HG02759 (cell line): ENCODE measurements at regions not wholly inside any gene's neighbourhood (a gene's known extent, or its start where the extent isn't known, plus 50 kb on each side); places are given as distances from the start of the nearest gene placed in this dataset.

Source experiments
- ATAC-seq: cut with Tn5 transposase; IDR thresholded peaks from one replicate; pipeline ENCODE4 v1.9.1; 2021; ENCODE audit warnings: mild to moderate bottlenecking, moderate library complexity; ENCODE audit not compliant: unreplicated experiment

GRCh38 chr6:102387326-102388033 lies 994.0 kb downstream of the GRIK2 start:
- ATAC-seq = no peak

GRCh38 chr6:102381203-102381602 lies 987.7 kb downstream of the GRIK2 start:
- ATAC-seq = no peak

GRCh38 chr6:102356170-102356569 lies 962.7 kb downstream of the GRIK2 start:
- ATAC-seq = no peak

DNA sequence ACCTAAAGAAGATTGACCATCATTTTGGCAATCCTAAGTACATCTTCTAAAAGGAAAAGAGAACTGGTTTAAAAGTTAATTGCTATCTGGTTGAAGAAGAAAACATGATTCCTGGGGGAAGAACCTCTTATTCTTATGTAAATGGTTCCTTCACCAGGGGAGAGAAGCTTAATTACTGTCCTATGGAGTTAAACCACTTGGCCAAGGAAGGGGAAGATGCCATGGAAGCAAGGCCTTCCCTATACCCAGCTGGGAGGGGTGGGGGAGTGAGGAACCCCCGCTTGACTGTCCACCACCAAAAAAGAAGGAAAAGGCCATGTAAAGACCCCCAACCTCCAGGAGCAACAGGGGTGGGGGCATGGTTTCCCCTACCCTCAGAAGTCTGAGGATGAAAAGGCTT lies 962.1 kb downstream of the GRIK2 start:
- no peak for ATAC-seq

- ATAC-seq = no peak
Observed at GRCh38 chr6:102352552-102352951, 959.0 kb downstream of the GRIK2 start.

- no peak for ATAC-seq
Observed at GRCh38 chr6:102344769-102345168, 951.3 kb downstream of the GRIK2 start.

DNA sequence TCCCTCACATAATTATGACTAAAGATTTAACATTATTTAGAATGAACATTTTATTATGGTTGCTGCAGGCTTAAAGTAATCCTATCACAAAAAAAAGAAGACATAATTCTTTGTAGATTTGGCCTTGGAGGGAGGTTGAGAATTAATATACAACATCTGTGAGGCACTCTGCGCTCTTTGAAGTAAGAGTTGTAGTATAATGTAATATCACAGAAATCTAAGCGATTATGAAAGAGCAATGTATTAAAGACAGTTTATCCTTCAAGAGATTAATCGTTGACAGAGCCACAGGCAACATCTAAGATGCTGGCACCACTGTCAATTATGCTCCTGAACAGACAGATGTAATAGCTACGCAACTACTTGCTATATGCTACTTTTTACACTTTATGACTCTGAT lies 946.8 kb downstream of the GRIK2 start:
- ATAC-seq = no peak

- ATAC-seq = no peak
Observed at GRCh38 chr6:102333736-102334135, 940.2 kb downstream of the GRIK2 start.

DNA sequence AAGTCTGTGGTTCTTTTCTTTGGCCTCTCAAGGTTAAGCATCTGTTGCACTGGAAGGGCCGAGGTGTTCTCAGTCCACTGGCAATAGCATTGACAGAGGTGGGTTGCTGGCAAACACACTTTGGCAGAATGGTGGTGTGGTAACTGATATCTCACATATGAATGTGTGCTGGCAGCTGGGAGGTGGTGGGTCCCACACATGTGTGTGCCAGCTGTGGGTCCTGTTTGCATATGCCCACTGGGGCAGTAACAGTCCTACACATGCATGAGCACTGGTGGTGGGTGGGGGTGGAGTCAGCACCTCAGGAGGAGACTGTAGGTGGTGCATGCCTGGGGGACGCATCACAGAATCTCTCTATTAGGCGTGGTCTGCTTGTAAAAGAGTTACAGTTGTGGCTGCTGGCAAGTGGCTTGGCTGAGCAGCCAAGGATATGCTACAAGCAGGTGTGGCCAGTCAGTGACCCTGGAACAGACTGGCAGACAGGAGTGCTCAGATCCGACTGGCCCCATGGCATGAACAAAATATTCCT lies 934.3 kb downstream of the GRIK2 start:
- no peak for ATAC-seq

DNA sequence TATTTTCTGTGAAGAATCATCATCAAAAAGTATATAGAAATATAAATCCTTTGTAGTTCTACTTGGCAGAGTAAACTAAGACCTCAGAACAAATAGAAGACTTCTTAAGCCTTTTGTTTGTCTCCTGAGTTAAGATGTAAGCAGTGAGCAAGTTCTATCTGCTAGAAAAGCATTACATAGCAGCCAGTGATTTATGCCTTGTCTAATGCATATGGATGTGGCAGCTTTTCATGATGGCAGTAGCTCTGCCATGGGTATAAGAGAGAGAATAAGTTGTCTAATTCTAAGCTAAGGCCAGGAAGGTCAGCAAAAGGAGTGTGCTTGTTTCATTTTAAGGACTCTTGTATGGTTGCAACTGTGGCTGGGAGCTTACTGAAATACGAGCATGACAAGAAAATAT lies 920.2 kb downstream of the GRIK2 start:
- no peak for ATAC-seq

DNA sequence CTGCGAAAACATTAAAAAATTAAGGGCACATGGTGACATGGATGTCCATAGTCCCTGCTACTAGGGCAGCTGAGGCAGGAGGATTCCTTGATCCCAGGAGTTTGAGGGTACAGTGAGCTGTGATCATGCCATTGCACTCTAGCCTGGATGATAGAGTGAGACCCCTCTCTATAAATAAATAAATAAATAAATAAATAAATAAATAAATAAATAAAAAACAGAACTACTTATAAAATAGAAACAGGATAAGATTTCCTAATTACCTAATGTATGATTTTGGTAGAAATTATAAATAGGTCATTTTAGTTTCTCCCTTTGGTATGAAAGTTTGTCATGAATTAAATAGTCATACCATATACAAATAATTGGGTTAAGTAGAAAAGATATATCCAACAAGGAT lies 916.2 kb downstream of the GRIK2 start:
- ATAC-seq = no peak

DNA sequence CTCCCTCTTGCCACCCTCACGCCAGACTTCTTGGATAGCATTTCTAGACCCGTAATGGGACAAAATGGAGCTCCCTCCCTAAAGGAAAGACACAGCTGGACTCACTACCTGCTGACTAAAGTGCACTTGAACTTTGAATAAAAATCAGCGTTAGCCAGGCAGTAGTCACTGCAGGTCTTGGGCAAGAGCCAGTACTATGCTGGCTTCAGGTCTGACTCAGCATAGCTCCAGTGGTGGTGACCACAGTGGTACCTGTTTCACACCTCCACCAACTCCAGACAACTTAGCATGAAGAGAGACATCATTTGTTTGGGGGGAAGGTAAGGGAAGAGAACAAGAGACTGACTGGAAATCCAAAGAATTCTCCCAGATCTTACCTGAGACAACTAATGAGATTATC lies 906.8 kb downstream of the GRIK2 start:
- no peak for ATAC-seq

DNA sequence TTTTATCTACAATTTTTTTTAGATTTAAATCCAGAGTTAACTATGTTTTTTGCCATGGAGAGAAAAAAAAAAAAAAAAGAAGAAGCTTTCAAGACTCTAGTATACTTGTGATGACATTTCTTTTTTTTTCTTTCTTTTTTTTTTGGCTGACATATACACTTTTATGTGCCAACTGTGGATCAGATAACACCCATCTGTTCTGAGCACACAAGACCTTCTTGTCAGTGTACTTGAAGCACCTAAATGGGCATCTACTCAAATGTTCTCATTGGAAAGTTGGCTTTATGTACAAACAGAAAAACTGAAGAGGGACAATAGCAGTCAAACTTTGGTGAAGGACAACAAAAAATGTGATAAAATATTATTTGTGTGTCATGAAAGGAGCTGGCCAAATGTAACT lies 904.5 kb downstream of the GRIK2 start:
- no peak for ATAC-seq
